Neural cell (in vitro differentiated cells): ENCODE measurements at regions not wholly inside any gene's neighbourhood (a gene's known extent, or its start where the extent isn't known, plus 50 kb on each side); places are given as distances from the start of the nearest gene placed in this dataset.

Source experiments
- H2AFZ ChIP-seq: fragments of 200-600, 300-800 bp; sonication (generic), shearing (Covaris generic); 2 replicates; pipeline ENCODE4 v1.6.0; 2014; ENCODE audit warnings: low read depth, mild to moderate bottlenecking, antibody characterized with exemption, low read length, moderate library complexity
- H3F3A ChIP-seq: fragments of 200-600 bp; shearing (Covaris generic); 2 replicates; pipeline ENCODE4 v1.6.1; 2016; ENCODE audit warnings: mild to moderate bottlenecking, moderate library complexity, mixed read lengths, antibody characterized with exemption, low read length; ENCODE audit not compliant: insufficient read depth, poor library complexity, severe bottlenecking
- H3K27ac ChIP-seq: fragments of 200-600, 300-800 bp; sonication (generic), shearing (Covaris generic); 2 replicates; pipeline ENCODE4 v1.5.1; 2014; ENCODE audit warnings: mild to moderate bottlenecking, low read length, moderate library complexity
- H3K27me3 ChIP-seq: fragments of 300-800, 200-600 bp; sonication (generic), shearing (Covaris generic); 2 replicates; pipeline ENCODE4 v1.6.0; 2014; ENCODE audit warnings: mild to moderate bottlenecking, low read depth, low read length, moderate library complexity; ENCODE audit not compliant: insufficient read depth
- H3K36me3 ChIP-seq: fragments of 300-800, 200-600 bp; sonication (generic), shearing (Covaris generic); 2 replicates; pipeline ENCODE4 v1.5.1; 2014; ENCODE audit warnings: mild to moderate bottlenecking, antibody characterized with exemption, low read length, moderate library complexity; ENCODE audit not compliant: insufficient read depth
- H3K4me2 ChIP-seq: fragments of 300-800, 200-600 bp; sonication (generic), shearing (Covaris generic); 2 replicates; pipeline ENCODE4 v1.6.0; 2014; ENCODE audit warnings: mild to moderate bottlenecking, low read length
- H3K4me3 ChIP-seq: fragments of 300-800, 200-600 bp; sonication (generic), shearing (Covaris generic); 2 replicates; pipeline ENCODE4 v1.5.1; 2014; ENCODE audit warnings: mild to moderate bottlenecking, low read length, moderate library complexity
- H3K79me2 ChIP-seq: fragments of 200-600 bp; shearing (Covaris generic); replicated peaks from 2 replicates; pipeline ENCODE4 v1.6.0; 2014; ENCODE audit warnings: mild to moderate bottlenecking, low read length, moderate library complexity; ENCODE audit not compliant: insufficient read depth
- H3K9ac ChIP-seq: fragments of 300-800, 200-600 bp; sonication (generic), shearing (Covaris generic); 2 replicates; pipeline ENCODE4 v1.6.1; 2016; ENCODE audit warnings: mild to moderate bottlenecking, low read length, mixed read lengths
- H3K9me2 ChIP-seq: fragments of 200-600 bp; shearing (Covaris generic); 2 replicates; pipeline ENCODE4 v1.6.1; 2016; ENCODE audit warnings: mild to moderate bottlenecking, low read length, mixed read lengths; ENCODE audit not compliant: insufficient read depth
- H3K9me3 ChIP-seq: fragments of 200-600, 300-800 bp; sonication (generic), shearing (Covaris generic); 2 replicates; pipeline ENCODE4 v1.6.1; 2016; ENCODE audit warnings: mild to moderate bottlenecking, mixed run types, low read length, moderate library complexity, mixed read lengths
- H4K20me1 ChIP-seq: fragments of 200-600 bp; shearing (Covaris generic); 2 replicates; pipeline ENCODE4 v1.6.1; 2016; ENCODE audit warnings: mild to moderate bottlenecking, mixed run types; ENCODE audit not compliant: insufficient read depth
- EP300 ChIP-seq: fragments of 450-650 bp; conservative IDR thresholded peaks from 2 replicates; pipeline ENCODE4 v1.6.1; 2014; ENCODE audit warnings: antibody characterized with exemption, mild to moderate bottlenecking, moderate library complexity; ENCODE audit not compliant: poor library complexity, severe bottlenecking
- EZH2 ChIP-seq: fragments of 200-600, 300-800 bp; shearing (Covaris generic), sonication (generic); IDR thresholded peaks from 2 replicates; pipeline ENCODE4 v1.6.1; 2014; ENCODE audit warnings: antibody characterized with exemption, low read length, borderline replicate concordance, mild to moderate bottlenecking; ENCODE audit not compliant: insufficient read depth, poor library complexity, severe bottlenecking
- MXI1 ChIP-seq: fragments of 450-650 bp; conservative IDR thresholded peaks from 2 replicates; pipeline ENCODE4 v1.6.1; 2014; ENCODE audit warnings: antibody characterized with exemption, mild to moderate bottlenecking; ENCODE audit not compliant: poor library complexity, severe bottlenecking
- POLR2AphosphoS5 ChIP-seq: IDR thresholded peaks from 2 replicates; pipeline ENCODE4 v1.6.1; 2012
- RAD21 ChIP-seq: fragments of 450-650 bp; conservative IDR thresholded peaks from 2 replicates; pipeline ENCODE4 v1.6.1; 2014; ENCODE audit warnings: antibody characterized with exemption, mild to moderate bottlenecking, moderate library complexity
- SMC3 ChIP-seq: fragments of 450-650 bp; conservative IDR thresholded peaks from 2 replicates; pipeline ENCODE4 v1.6.1; 2014; ENCODE audit warnings: antibody characterized with exemption, mild to moderate bottlenecking, moderate library complexity; ENCODE audit not compliant: poor library complexity
- TAF1 ChIP-seq: IDR thresholded peaks from 2 replicates; pipeline ENCODE4 v1.6.1; 2012; ENCODE audit warnings: low read depth
- TF ChIP-seq, protein P1 (sequence below): fragments of 450-650 bp; IDR thresholded peaks from 2 replicates; pipeline ENCODE4 v1.5.1; 2014; ENCODE audit warnings: antibody characterized with exemption, mild to moderate bottlenecking, moderate library complexity; ENCODE audit not compliant: poor library complexity, severe bottlenecking
- TF ChIP-seq, protein P2 (sequence below): IDR thresholded peaks from 2 replicates; pipeline ENCODE4 v1.6.1; 2012; ENCODE audit warnings: borderline replicate concordance

GRCh38 chr15:96123630-96124187 lies 206.8 kb upstream of the NR2F2 start:
- no peak for TF ChIP-seq SMC3
- no peak for TF ChIP-seq EP300
- TF ChIP-seq, protein P1, sequence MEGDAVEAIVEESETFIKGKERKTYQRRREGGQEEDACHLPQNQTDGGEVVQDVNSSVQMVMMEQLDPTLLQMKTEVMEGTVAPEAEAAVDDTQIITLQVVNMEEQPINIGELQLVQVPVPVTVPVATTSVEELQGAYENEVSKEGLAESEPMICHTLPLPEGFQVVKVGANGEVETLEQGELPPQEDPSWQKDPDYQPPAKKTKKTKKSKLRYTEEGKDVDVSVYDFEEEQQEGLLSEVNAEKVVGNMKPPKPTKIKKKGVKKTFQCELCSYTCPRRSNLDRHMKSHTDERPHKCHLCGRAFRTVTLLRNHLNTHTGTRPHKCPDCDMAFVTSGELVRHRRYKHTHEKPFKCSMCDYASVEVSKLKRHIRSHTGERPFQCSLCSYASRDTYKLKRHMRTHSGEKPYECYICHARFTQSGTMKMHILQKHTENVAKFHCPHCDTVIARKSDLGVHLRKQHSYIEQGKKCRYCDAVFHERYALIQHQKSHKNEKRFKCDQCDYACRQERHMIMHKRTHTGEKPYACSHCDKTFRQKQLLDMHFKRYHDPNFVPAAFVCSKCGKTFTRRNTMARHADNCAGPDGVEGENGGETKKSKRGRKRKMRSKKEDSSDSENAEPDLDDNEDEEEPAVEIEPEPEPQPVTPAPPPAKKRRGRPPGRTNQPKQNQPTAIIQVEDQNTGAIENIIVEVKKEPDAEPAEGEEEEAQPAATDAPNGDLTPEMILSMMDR, result no peak
- no peak for TF ChIP-seq EZH2
- no peak for TF ChIP-seq POLR2AphosphoS5
- TF ChIP-seq, protein P2, sequence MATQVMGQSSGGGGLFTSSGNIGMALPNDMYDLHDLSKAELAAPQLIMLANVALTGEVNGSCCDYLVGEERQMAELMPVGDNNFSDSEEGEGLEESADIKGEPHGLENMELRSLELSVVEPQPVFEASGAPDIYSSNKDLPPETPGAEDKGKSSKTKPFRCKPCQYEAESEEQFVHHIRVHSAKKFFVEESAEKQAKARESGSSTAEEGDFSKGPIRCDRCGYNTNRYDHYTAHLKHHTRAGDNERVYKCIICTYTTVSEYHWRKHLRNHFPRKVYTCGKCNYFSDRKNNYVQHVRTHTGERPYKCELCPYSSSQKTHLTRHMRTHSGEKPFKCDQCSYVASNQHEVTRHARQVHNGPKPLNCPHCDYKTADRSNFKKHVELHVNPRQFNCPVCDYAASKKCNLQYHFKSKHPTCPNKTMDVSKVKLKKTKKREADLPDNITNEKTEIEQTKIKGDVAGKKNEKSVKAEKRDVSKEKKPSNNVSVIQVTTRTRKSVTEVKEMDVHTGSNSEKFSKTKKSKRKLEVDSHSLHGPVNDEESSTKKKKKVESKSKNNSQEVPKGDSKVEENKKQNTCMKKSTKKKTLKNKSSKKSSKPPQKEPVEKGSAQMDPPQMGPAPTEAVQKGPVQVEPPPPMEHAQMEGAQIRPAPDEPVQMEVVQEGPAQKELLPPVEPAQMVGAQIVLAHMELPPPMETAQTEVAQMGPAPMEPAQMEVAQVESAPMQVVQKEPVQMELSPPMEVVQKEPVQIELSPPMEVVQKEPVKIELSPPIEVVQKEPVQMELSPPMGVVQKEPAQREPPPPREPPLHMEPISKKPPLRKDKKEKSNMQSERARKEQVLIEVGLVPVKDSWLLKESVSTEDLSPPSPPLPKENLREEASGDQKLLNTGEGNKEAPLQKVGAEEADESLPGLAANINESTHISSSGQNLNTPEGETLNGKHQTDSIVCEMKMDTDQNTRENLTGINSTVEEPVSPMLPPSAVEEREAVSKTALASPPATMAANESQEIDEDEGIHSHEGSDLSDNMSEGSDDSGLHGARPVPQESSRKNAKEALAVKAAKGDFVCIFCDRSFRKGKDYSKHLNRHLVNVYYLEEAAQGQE, result no peak
- no peak for TF ChIP-seq MXI1
- no peak for TF ChIP-seq TAF1
- no peak for TF ChIP-seq RAD21
- no peaks in the 10 kb centered on the region for H3K9me3 ChIP-seq
- no peak overlapping the region for H2AFZ ChIP-seq
- no peaks in the 10 kb centered on the region for H3K9me2 ChIP-seq
- no peak overlapping the region for H3K27ac ChIP-seq
- no peaks in the 10 kb centered on the region for H3K36me3 ChIP-seq
- H3K4me2 ChIP-seq, result no peak overlapping the region
- H3K9ac ChIP-seq, result no peak overlapping the region
- H3K27me3 ChIP-seq, result no peaks in the 10 kb centered on the region
- no peak overlapping the region for H3K4me3 ChIP-seq
- no peaks in the 10 kb centered on the region for H4K20me1 ChIP-seq
- H3F3A ChIP-seq, result no peaks in the 10 kb centered on the region
- no peaks in the 10 kb centered on the region for H3K79me2 ChIP-seq

DNA sequence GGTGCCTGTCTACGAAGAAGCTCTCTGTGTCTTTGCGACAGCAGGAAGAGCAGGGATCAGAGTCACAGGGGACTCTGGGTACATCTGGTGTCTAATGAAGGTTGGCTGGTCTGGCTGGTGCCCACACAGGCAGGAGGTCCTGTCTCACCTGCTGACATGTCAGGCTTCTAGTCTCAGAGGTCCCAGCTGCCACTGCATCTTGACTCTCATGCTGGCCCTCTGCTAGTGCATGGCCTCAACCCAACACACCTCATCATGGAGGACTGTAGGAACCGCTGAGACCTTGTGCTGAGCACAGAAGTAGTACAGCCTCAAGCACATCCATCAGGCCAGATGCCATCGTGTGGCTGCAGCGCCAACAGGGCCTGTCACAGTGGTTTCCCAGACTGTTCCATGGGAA lies 206.1 kb upstream of the NR2F2 start:
- Histone ChIP-seq H3K4me2 (no peak overlapping the region), H3K27ac (no peak overlapping the region), H3K27me3 (no peaks in the 10 kb centered on the region), H3K79me2 (no peaks in the 10 kb centered on the region), H3K9me2 (no peaks in the 10 kb centered on the region), H3K36me3 (no peaks in the 10 kb centered on the region), H3K9me3 (no peaks in the 10 kb centered on the region), H2AFZ (no peak overlapping the region), H3K9ac (no peak overlapping the region), H3K4me3 (no peak overlapping the region), H3F3A (no peaks in the 10 kb centered on the region), H4K20me1 (no peaks in the 10 kb centered on the region)
- TF ChIP-seq EP300 (no peak), SMC3 (no peak), POLR2AphosphoS5 (no peak), MXI1 (no peak), RAD21 (no peak)
- TF ChIP-seq, protein P1, result no peak
- TF ChIP-seq, protein P2, result no peak
